Forelimb muscle (tissue), 1 donor: ENCODE measurements at regions not wholly inside any gene's neighbourhood (a gene's known extent, or its start where the extent isn't known, plus 50 kb on each side); places are given as distances from the start of the nearest gene placed in this dataset.

Source experiments
- DNase-seq: peaks from one replicate; pipeline ENCODE4 v3.0.0-alpha.2; 2013; ENCODE audit warnings: low read depth

DNA sequence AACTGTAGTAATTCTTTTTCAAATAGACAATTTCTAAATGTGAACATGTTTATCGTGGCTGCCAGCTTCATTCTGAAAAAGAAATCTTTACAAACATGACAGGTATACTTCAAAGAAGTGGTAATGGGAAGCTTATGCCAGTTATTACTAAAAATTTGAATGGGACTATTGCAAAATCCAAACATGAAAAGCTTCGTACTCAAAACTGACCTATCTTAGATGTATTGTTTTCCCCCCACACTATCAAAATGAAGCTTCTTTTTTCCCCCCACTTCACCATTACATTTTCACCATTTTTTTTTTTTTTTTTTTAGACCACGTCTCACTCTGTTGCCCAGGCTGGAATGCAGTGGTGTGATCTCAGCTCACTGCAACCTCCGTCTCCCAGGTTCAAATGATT, 50.4 kb upstream of the SERTAD2 start:
- no peak for DNase-seq

DNA sequence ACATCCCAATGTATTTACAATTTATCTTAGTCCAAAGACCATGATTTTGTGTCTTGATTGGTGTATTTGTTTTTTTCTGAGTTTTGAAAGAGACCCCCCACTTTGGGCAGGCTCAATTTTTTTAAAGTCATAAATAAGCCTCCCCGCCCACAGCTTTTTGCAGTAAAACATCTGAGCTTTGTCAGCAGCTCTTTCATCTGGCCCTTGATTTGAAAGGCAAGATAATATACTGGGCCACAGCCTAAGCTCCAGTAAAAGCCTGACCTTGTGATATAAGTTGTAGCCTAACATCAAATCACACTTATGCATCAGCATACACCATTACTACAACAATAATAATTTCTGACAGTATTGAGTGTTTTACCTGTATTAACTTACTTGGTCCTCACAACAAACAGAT, 51.3 kb upstream of the SERTAD2 start:
- no peak for DNase-seq

DNA sequence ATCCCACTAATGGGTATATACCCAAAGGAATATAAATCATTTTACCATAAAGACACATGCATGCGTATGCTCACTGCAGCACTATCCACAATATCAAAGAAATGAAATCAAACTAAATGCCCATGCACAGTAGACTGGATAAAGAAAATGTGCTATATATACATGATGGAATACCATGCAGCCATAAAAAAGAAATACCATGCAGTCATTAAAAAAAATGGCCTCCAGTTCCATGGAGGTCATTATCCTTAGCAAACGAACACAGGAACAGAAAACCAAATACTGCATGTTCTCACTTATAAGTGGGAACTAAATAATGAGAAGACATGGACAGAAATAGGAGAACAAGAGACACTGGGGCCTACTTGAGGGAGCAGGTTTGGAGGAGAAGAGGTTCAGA, 53.6 kb upstream of the SERTAD2 start:
- DNase-seq: no peak

DNA sequence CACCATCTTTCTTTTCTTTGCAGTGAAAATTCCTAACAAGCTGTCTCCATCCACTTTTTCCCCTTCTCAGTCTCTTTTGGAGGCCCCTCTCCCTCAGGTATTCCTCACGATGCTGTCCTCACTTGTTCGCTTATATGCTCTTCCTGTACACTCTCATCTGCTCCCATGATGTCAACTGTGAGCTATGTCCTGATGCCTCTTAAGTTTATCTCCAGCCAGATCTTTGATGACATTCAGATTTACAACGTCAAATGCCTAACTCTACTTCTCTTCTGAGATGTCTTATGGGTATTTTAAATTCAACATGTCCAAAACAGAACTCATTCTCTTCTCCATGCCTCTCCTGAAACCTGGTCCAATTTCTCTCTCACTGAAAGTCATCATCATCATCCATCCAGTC, 55.1 kb upstream of the SERTAD2 start:
- DNase-seq: no peak

DNA sequence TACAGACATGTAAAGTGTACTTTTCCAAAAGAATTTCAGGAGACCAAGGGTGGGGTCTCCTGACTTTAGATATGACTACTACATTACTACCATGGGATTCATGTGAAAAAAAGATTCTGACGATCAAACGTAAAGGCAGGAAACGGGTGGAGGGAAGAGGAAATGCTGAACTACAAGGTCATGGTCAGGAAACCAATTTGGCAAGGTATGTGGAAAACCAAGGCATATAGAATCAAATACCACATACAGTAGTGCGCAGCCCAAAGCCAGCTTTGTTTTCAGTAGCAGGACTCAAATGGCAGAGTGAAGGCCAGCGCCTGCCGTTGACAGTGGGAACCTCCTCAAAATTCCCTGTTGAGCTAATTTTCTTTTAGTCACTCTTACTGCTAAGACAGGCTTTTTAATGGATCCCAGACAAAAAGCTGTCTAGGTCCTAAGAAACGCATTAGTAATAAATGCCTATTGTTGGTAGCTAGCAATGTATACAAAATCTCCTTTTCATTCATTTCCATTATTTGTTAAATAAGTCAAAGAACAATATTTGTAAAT, 57.6 kb upstream of the SERTAD2 start:
- DNase-seq: no peak

DNA sequence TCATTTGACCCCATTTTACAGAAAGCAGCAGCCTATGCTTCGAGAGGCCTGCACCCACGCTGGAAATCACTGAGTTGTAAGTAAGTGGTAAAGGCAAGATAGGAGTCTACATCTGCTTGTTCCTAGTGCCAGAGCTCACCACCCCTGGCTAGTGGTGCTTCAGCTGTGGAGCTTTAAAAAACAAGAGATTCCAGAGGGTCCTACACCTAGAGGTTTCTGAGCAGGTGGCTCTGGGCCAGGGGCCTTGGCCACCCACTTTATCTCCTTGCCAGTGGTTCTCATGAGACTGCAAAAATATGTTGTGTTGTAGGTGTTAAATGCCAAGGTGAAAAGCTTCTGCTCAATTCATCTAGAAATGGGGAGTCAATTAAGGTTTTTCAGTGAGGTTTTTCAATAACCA, 60.0 kb upstream of the SERTAD2 start:
- DNase-seq: no peak

DNA sequence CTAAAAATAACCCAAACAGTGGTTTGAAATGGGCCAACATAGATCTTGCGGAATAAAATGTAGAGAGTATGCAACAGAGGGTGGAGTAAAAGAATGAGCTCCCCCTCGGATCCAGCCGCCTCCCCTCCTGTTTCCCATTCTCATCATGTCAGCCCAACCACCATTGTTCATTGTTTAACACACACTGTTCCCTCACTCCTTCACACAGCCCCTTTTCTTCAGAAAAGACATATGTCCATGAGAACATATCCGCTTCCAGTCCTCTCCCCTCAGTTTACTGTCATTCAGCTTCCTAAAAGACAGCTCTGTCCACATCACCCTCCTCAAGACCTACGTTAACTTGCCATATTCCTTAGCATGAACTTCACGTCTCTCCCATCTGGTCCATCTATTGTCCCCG, 62.9 kb upstream of the SERTAD2 start:
- DNase-seq: no peak

DNA sequence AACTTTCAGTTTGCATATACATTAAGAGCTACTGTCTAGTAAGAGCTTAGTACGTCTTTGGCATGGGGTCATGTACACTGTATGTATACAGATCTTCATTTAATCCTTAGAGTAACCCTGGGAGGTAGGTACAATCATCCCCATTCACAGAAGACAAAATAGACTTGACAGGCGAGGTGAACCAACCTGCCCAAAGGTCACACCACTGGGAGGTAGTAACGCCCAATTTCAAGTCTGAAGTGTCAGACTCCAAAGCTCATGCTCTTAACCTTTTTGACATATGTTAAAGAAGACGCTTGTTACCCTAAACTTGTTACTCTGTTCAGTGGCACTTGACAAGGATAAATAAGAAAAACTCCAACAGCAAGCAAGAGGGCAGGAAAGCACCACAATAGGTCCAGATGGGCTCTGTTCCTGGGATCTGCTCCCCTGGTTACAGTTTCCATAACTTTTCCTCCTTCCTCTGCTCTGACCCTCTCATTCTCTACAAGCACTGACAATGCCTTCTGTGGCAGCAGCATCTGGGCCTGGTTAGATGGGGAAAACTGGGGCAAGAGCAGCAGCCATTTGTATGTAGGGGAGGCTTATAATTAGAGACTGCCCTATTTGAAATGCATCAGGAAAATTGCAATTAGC, 64.7 kb upstream of the SERTAD2 start:
- no peak for DNase-seq

DNA sequence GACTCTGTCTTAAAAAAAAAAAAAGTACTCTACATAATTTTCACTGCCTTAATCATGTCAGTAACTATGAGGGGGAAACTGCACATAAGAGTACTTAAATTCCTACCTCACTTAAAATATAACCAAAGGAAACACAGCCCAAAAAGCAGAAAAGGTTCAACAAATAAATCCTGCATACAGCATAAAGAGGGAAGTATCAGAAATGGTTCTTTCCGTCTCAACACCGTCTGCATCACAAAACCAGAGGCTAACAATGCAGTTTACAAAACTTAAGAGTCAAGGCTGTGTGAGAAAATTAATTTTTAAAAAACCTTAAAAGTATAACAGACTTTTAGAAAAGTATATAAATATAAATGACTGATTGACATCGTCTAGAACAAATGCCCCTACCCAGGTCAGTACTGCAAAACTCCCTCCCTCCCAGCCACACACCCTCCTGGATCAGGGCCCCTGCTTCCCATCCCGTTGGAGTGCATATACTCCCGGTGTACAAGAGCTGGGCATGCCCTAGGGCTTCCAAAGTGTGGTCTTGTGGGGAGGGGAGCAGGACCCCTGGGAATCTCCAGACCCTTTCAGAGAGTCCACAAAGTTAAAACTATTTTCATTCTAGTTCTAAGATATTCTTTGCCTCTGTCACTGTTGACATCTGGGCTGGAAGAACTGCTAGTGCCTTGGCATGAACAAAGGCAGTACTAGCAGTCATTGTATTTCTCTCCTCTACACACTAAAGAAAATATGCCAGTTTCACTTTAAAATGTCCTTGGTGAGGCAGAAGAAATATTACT, 67.0 kb upstream of the SERTAD2 start:
- no peak for DNase-seq

DNA sequence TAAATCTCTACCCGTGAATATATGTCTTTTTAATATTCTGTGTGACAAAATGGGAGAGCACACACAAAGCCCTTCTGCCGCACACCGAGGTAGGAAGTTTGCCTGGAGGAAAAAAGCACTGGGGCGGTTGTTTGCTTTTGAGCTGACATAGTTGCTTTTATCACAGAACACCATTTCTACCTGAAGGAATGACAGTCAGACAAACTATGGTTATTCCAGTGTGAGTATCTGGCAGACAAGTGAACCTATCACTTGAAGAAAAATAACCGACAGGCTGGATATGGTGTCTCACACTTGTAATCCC, 67.6 kb upstream of the SERTAD2 start:
- no peak for DNase-seq

DNA sequence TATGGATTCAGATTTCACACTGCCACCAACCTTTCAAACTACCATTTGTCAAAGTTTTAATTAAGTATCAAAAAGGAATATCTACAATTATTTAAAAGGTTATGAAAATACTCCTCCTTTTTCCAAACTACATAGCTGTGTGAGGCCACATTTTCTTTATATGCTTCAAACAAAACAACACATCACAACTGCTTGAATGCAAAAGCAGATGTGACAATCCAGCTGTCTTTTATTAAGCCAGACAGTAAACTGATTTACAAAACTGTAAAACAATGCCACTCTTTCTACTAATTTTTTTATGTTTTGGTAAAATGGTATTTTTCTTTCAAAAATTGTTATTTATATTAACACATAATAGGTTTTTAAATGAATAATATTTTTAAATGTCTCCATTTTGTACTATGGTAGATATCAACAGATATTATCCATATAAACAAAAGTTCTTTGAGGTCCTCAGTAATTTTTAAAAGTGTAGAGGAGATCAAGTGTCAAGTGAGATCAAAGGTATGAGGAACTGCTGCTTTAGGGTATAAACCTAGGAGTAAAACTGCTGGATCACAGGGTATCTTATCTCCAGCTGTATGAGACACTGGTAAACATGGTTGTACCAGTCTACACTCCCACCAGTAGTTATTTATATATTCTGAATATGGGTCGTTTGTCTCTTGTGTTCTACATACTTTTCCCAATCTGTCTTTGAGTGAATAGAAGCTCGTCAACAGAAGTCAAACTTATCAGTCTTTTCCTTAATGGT, 68.8 kb upstream of the SERTAD2 start:
- DNase-seq: no peak

DNA sequence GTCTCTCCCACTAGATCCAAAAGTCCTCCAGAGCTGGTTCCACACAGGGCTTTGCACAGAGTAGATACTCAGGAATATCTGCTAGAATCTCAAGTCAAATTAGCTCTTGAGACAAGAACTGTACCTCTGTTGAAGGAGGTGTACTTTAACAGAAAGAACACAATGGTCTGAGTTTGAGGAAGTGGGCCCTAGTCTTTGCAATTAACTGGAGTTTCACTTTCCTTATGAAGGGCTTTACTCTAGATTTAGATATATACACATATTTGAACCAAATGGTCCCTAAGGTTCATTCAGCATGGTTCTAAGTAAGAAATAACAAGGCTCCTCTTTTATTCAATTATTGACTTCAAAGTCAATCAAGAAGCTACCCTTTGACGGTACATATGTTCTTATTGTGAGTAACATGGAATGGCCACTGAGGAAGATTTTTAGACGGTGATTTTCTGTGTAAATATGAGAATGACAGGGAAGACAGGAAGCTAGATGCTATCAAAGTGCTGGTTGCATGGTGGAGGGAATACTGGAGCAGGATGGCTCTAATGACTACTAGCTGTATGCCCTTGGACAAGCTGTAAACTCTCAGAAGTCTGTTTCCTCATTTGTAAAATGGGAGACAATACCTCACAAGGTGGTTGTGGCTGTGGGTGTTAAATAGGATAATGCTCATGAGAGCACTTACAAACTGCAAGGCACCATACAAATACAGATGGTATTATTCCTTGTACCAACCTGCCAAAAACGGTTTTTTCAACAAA, 73.5 kb upstream of the SERTAD2 start:
- no peak for DNase-seq

DNA sequence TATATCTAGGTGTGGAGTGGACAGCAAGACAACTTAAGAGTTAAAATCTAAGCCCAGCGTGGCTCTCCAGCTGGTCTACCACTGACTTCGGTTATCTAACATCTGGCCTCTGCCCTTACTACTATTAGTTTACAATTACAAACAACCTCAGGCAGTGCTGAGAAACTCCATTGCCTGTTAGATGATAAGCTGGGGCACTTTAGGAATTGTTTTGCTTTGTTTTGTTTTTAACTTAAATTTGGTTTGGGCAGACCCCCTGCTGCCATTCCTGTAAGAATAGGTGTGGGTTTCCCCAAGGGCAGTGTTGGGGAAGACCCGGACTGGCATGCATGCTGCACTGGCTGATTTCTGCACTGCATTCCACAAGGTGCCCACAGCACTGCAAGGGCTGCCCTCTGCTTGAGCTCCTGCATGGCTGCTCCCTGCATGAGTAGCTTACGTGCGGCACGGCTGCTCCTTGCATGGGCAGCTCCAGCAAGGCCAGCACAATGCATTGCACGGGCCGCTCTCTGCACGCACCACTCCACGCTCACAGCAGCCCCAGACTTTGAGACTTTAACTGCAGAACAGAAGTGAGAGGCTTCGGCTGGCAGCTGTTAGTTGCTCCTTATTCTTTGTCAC, 74.2 kb upstream of the SERTAD2 start:
- no peak for DNase-seq

DNA sequence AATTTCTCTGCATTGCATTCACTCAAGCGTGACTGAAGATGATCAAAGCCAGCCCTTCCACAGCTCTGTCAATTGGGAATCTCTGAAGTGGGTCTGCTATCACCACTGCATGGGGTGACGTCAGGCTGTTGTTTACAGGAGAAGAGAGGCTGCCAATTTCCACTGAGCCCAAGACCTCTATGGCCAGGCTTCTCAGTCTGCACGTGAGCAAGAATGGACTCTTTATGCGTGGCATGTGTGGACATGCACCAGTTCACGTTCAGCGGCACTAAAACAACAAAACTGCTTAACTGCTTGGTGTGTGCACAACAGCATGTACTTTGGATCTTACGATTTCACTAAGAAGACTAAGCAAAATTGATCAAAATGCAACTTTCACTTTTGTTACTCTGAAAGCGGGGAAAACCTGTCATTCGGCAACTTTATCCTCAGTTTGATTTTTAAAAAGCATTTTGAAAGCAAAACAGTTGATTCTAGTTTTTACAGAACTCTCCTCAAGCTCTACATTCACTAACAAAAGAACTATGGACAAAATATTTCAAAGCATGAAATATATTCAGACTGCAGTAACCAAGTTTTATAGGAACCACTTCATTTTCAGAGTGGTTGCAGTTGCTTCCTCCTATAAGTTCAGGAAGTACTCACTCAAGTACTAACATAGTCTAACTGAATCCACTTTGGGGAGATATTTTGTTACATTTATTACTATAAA, 77.0 kb upstream of the SERTAD2 start:
- DNase-seq: peak; percentile 64

DNA sequence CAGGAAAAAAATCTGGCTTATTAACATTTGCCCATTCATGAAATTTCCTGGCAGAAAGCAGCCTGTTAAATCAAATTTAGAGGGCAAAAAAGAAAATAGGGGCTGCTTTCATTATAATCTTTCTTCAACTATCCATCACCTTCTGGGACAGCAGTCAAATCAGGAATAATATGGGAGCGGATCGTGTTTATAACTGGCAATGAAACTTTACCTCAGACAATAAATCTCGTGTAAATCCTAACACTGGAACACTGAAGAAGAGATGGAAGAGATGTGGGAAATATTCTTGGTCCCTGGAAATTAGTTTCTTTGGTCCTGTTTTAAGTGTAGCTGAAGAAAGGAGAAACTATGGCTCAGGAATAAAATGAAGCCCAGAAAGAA, 77.5 kb upstream of the SERTAD2 start:
- DNase-seq: no peak

DNA sequence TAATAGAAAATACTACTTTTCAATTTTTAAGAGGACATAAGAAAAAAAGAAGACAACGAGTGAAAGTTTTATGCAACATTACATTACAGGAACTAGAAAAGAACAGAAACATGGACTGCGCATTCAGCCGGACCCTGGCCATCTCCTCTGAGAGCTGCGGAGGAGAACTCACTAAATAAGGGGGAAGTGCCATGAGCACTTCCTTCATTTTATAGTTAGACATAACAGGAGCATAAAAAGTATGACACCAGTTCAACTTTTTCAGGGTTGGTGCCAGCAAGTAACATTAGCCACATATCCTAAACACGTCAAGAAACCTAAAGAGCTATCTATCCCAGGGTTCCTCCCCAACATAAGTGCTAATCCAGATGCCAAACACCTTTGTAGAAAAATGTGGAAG, 78.0 kb upstream of the SERTAD2 start:
- no peak for DNase-seq

DNA sequence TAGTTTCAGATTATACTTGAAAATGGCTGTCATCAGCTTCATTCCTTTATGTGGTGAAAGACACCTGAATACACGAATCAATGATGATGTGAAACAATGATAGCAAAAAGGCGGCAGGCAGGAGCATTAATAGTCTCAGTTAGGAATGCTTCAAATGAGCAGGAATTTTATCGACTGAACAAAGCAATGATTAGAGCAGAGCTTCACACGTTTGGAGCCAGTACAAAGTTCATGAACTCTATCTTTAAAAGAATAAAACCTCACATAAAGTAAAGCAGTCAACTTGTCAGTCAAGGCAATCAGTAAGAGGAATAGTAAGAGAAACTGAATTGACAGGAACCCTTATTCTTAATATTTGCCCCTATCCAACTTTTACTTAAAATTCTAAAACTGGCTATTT, 78.4 kb upstream of the SERTAD2 start:
- no peak for DNase-seq

DNA sequence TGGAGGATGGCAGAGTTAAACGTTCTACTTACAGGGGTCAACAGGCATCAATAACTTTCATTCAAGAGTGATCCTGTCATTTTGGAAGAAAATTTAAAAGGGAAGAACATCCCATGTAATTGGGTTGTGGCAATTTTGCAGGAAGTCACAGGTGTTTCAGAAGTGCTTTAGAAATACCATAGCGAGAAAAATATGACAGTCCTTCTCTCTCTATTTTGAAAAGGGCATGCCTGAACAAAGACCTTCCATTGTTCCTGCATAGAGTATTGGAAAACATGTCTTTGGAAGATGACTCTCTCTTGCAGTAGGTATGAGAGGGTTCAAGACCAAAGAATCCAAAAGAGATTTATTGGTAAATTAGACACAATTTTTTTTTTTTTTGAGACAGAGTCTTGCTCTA, 81.8 kb upstream of the SERTAD2 start:
- no peak for DNase-seq

DNA sequence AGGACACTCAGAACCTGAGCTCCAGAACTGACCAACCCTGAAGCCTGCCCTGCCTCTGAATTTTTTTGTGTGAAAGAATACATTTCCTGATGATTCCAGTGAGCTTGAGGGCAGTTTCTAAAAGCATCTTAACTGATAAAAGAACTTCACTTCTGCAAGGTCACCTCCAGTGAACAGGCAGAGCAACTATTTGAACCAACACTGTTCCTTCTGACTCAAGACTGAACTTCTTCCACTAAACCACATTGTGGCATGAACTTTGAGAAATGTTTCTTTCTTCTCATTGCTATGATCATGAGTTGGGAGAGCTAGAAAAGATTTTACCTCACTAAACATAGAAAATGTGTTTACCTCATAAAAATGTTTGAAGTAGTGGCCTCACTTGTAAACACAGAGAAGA, 83.8 kb upstream of the SERTAD2 start:
- no peak for DNase-seq

DNA sequence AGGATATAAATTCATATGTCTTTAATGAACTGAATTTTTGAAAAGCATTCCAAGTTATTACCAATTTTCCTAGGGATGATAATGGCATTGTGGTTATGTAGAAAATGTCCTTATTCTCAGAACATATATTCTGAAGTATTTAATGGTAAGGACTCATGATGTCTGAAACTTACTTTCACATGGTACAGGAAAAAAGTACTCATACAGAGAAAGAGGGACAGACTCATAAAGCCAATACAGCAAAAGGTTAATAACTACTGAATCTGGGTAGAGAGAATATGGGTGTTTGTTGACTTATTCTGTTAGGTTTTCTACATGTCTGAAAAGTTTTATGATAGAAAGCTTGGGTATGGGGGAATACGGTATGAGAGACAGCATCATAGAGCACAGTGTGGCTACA, 84.3 kb upstream of the SERTAD2 start:
- DNase-seq: no peak

DNA sequence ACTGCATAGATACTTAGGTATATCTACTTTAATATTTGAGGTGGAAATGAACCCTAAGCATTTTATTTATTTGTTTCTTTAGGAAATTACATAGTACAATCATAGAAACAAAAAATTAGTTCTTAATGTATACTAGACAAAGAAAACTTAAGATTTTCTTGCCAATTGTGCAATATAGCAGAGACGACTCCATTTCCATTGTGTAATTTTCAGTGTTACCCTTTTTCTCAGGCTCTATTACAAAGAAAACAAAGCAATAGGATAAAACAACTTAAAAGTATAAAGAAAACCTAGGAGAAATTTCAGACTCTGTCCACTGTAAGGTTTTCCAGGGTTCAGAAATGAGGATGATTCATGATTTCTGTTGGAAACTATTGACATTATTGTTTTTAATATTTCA, 89.0 kb upstream of the SERTAD2 start:
- no peak for DNase-seq
